HG02973 (cell line): ENCODE measurements at regions not wholly inside any gene's neighbourhood (a gene's known extent, or its start where the extent isn't known, plus 50 kb on each side); places are given as distances from the start of the nearest gene placed in this dataset.
"Not testable (repeated sequence)": the region's sequence is repeated elsewhere in the genome, so short reads cannot be mapped to it uniquely, and the experiment has no call there.

Experiments
- ATAC-seq: cut with Tn5 transposase; IDR thresholded peaks from one replicate; pipeline ENCODE4 v1.9.1; 2021; ENCODE audit warnings: moderate library complexity; ENCODE audit not compliant: unreplicated experiment

GRCh38 chr12:131311279-131311722 lies 357.6 kb downstream of the ADGRD1 start:
- ATAC-seq: not testable (repeated sequence)

GRCh38 chr12:131311764-131312163 lies 358.1 kb downstream of the ADGRD1 start:
- no peak for ATAC-seq

- not testable (repeated sequence) for ATAC-seq
Measured at GRCh38 chr12:131312382-131312781, 358.7 kb downstream of the ADGRD1 start.

DNA sequence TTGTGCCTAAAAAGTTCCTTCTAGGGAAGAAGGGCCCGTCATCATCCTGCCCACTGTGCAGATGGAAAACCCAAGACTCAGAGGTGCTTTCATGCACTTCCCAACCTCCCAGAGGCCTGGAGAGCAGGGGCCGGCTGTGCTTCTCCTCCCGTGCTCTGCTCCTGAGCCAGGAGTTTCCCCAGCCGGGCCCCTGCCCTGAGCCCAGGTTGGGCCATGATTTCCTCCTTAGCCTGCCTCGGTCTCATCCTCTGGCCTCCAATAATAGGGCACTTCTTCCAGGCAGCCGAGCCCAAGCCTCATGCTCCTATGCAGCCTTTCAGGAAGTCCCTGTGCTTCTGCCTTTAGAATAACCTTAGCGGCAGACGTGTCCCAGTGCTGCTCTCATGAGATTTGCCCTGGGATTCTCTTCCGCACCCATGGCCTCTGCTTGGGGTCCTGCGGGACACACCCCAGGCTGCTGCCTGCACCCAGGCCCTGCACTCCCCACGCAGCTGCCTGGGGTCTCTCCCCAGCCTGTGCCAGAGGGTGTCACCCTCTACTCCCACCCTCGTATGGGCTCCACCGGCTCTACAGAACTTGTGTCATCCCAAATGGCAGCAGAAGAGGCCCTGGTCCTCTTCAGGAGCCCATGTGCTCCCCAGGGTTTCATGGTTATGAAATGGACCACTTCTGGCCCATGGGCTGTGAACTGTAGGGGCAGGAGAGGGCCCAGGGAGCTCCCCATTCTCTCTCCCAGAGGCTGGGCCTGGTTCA lies 359.3 kb downstream of the ADGRD1 start:
- no peak for ATAC-seq

- ATAC-seq: no peak
Measured at GRCh38 chr12:131313635-131314034, 359.9 kb downstream of the ADGRD1 start.

- ATAC-seq: no peak
Measured at GRCh38 chr12:131314524-131315090, 360.9 kb downstream of the ADGRD1 start.

GRCh38 chr12:131315601-131316000 lies 361.9 kb downstream of the ADGRD1 start:
- ATAC-seq: no peak

DNA sequence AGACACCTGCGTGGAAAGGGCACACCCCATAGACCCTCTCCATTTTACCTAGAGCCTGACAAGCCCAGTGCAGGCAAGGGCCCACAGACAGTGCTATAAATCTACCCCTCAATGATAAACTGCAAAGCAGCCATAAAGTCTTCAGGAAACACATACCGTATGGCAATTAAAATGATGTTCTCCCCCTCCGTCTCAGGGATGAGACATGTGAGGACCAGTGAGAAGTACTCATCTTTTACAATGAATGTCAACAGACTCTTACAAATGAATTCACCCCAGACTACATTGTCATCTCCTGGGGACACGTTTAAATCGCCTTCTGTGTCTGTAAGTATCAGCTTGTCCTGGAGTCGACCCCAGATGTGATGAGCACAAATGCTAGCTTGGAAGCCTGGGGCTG lies 362.7 kb downstream of the ADGRD1 start:
- no peak for ATAC-seq

DNA sequence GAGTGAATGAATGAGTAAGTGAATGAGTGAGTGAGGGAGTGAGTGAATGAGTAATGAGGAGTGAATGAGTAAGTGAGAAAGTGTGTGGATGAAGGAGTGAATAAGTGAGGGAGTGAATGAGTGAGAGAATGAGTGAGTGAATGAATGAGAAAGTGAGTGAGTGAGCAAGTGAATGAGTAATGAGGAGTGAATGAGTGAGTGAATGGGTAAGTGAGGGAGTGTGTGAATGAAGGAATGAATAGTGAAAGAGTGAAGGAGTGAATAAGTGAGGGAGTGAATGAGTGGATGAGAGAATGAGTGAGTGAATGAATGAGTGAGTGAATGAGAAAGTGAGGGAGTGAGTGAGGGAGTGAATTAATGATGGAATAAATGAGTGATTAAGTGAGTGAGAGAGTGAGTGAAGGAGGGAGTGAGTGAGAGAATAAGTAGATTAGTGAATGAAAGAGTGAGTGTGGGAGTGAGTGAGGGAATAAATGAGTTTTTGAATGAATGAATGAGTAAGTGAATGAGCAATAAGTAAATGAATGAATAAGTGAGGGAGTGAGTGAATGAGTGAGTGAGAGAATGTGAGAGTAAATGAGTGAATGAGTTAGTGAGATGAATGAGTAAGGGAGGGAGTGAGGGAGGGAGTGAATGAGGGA lies 364.5 kb downstream of the ADGRD1 start:
- no peak for ATAC-seq

- ATAC-seq: no peak
Measured at GRCh38 chr12:131321988-131322387, 368.3 kb downstream of the ADGRD1 start.

DNA sequence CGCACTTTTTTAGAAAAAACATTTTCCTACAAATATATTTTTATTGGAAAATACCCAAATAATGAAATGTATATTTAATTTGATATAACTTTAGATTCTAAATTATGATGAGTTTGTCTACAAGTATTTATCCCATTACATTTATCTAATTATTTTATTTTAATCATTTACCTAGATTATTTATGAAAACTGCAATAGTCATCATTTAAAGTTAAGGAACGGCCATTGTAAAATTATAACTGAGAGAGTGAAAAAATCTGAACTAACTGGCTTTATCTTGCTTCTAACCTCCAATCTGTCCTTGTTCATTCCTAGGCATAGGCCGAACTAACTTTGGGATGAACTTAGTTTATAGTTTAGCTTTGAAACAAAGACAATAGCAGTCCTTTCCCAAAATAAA lies 368.8 kb downstream of the ADGRD1 start:
- not testable (repeated sequence) for ATAC-seq

DNA sequence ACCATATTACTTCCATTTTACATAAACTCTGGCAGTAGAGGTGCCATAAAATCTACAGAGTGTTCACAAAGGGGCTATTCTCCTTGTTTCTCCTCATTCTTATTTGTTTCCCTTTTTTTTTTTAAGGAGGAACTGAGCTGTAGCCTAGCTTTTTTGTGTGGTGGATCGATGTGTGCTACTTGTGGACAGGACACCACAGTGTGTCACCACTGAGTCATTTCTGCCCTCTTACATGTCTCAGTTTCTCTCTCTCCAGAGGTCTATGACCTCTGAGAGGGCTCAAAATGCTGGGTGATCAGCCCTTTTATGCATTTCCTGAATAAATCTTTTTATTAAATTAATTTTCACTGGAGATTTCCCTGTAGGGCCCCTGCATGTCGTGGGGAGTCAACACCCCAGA lies 370.2 kb downstream of the ADGRD1 start:
- ATAC-seq: no peak

- ATAC-seq: no peak
Measured at GRCh38 chr12:131327521-131328488, 374.1 kb downstream of the ADGRD1 start.

- ATAC-seq: not testable (repeated sequence)
Measured at GRCh38 chr12:131328861-131329845, 375.4 kb downstream of the ADGRD1 start.

DNA sequence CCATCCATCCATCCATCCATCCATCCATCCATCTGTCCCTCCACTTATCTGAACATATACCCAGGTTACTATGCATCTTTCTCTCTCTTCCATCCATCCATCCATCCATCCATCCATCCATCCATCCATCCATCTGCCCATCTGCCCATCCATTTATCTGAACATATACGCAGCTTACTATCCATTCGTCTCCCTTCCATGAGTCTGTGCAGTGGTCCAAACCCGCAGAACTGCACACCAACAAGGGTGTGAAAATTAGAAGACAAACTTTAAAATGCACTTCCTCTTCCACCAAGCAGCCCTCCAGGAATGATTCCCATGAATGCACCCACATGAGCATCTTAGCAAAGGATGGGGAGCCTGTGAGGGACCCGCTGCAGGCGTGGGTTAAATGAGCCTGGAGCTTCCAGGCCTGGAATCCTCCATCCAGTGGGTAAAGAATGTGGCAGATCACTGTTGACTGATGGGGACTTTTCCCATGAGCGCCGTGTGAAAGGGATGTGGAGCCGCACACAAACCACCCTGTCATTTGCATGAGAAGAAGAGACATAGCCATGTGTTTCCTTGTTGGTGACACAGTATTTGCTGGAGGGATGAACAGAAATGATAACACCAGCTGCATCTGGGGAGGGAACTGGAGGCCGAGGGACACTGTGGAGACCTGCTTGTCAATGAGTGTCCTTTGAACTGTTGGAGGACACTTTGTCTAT lies 376.6 kb downstream of the ADGRD1 start:
- ATAC-seq: no peak

DNA sequence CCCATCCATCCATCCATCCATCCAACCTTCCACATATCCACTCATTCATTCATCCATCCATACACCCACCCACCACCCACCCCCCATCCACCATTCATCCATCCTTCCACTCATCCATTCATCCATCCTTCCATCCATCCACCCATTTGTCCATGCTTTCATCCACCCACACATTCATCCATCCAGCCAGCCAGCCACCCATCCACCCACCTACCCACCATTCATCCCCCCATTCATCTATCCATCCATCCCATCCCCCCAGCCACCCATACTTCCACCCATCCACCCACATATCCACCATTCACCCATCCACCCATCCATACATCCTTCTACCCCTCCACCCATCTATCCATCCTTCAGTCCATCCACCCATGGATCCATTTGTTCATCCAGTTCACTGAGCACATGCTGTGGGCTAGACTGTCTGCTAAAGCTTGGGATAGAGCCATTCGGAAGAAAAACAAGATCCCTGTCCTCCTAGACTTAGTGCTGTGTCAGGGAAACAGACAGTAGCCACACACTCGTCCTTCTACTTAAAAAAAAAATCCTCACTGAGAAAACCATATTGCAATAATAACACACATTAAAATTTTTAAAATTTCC lies 377.5 kb downstream of the ADGRD1 start:
- ATAC-seq: no peak

DNA sequence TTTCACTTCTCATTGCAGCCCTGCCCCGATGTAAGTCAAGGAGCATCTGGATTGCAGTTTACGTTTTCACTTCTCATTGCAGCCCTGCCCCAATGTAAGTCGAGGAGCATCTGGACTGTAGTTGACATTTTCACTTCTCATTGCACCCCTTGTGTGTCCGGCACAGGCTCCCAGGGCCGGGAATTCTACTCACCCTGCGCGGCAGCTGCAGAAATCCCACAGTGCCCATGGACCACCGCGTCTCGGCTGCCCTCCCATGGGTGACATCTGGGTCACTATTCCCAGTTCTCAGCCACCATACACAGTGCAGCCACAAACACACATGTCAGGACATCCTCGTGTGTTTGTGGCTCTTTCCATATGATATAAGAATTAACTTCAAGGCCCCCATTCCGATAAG lies 378.5 kb downstream of the ADGRD1 start:
- no peak for ATAC-seq

DNA sequence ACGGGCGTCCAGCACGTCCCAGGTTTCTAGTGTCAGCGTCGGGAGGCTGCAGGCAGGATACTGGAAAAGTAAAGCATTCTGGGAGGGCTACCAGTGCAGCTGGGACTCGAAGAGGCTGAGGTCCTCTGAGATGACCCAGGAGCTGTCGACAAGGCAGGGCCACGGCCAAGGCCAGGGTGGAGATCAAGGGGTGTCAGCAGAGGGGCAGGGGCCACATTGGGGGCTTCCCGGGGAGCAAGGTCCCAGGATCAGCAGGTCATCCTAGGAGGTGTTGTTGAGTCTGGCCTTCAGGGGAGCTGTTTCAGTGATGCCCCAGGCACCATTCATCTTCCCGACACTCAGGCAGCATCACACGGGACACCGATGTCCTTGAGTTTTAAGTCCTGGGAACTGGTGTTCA lies 377.8 kb upstream of the SFSWAP start:
- ATAC-seq: no peak
